ENCODE measurements at regions not wholly inside any gene's neighbourhood (a gene's known extent, or its start where the extent isn't known, plus 50 kb on each side); places are given as distances from the start of the nearest gene placed in this dataset.
"Not testable (repeated sequence)": the region's sequence is repeated elsewhere in the genome, so short reads cannot be mapped to it uniquely, and the experiment has no call there.

DNA sequence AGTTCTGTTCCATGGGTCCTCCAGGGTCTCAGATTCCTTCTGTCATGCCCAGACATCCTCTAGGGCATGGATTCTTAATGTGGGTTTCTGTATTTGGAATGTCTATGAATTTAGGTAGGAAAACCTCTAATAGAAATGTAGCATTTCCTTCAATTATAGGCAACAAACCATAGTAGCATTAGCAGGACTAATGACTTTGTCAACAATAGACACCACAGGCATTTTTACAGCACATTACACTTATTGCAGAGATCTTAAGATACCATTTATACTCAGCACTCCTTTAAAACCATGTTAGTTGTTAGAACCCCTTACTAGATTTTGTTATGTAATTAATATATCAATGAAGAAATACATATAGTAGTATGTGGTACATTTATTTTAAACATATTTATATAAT is 77.8 kb upstream of the TBC1D5 start:
- Histone ChIP-seq H3K9me3 (ENCODE audit: control insufficient read depth, low read length) (no peaks in the 10 kb centered on the region), H2BK120ac (ENCODE audit: low read depth, low read length) (no peak overlapping the region), H3K4me2 (ENCODE audit: low read length, poor library complexity, severe bottlenecking) (no peak overlapping the region), H3K4me3 (ENCODE audit: insufficient read depth in 1 of 2, low read depth in 1 of 2, low read length in 2 of 2) (no peak overlapping the region), H3K4me1 (ENCODE audit: control insufficient read depth, insufficient read depth, low read depth, low read length) (no peaks in the 10 kb centered on the region), H3K14ac (ENCODE audit: low read length in 2 of 2) (no peak overlapping the region), H2BK15ac (ENCODE audit: low read depth, poor library complexity, severe bottlenecking) (no peak overlapping the region), H3K36me3 (ENCODE audit: control insufficient read depth in 1 of 2, insufficient read depth in 2 of 2, low read depth in 1 of 2, low read length in 2 of 2) (no peaks in the 10 kb centered on the region), H3K27me3 (ENCODE audit: control insufficient read depth in 1 of 2, insufficient read depth in 1 of 2, low read length in 2 of 2) (no peaks in the 10 kb centered on the region), H3K9ac (ENCODE audit: low read length) (no peak overlapping the region), H3K4ac (ENCODE audit: low read depth in 1 of 2, low read length in 2 of 2) (no peak overlapping the region), H2BK12ac (ENCODE audit: low read length in 2 of 2) (no peak overlapping the region), H3K18ac (ENCODE audit: low read depth in 1 of 2, low read length in 2 of 2) (no peak overlapping the region), H3K79me1 (replicated peaks; ENCODE audit: low read length, poor library complexity, severe bottlenecking) (no peaks in the 10 kb centered on the region), H2BK5ac (ENCODE audit: low read depth, low read length, poor library complexity, severe bottlenecking) (no peak overlapping the region), H2AFZ (ENCODE audit: low read depth, low read length) (no peak overlapping the region), H4K91ac (ENCODE audit: low read length) (no peak overlapping the region), H3K23ac (ENCODE audit: low read length in 2 of 2) (no peak overlapping the region), H3K27ac (ENCODE audit: low read length, poor library complexity, severe bottlenecking) (no peak overlapping the region), H4K8ac (ENCODE audit: low read length) (no peak overlapping the region), H2AK5ac (ENCODE audit: low read length, severe bottlenecking) (no peak overlapping the region)
- DNase-seq: peak; percentile 26

DNA sequence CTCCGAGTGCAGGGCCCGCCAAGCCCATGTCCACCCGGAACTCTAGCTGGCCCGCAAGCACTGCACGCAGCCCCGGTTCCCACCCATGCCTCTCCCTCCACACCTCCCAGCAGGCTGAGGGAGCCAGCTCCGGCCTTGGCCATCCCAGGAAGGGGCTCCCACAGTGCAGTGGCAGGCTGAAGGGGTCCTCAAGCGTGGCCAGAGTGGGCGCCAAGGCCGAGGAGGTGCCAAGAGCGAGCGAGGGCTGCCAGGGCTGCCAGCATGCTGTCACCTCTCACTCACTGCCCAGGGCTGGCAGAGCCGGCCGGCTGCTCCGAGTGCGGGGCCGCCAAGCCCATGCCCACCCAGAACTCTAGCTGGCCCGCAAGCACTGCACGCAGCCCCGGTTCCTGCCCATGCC is 75.5 kb upstream of the TBC1D5 start:
- not testable (repeated sequence) for H3K79me1 ChIP-seq (replicated peaks; ENCODE audit: low read length, poor library complexity, severe bottlenecking); H3K9ac ChIP-seq (ENCODE audit: low read length); H2BK120ac ChIP-seq (ENCODE audit: low read depth, low read length); H3K14ac ChIP-seq (ENCODE audit: low read length in 2 of 2); H3K4me3 ChIP-seq (ENCODE audit: insufficient read depth in 1 of 2, low read depth in 1 of 2, low read length in 2 of 2); H3K4me1 ChIP-seq (ENCODE audit: control insufficient read depth, insufficient read depth, low read depth, low read length); H3K23ac ChIP-seq (ENCODE audit: low read length in 2 of 2); H3K4me2 ChIP-seq (ENCODE audit: low read length, poor library complexity, severe bottlenecking); H3K18ac ChIP-seq (ENCODE audit: low read depth in 1 of 2, low read length in 2 of 2); H2AFZ ChIP-seq (ENCODE audit: low read depth, low read length); H2AK5ac ChIP-seq (ENCODE audit: low read length, severe bottlenecking); H3K27me3 ChIP-seq (ENCODE audit: control insufficient read depth in 1 of 2, insufficient read depth in 1 of 2, low read length in 2 of 2); H3K9me3 ChIP-seq (ENCODE audit: control insufficient read depth, low read length); H2BK5ac ChIP-seq (ENCODE audit: low read depth, low read length, poor library complexity, severe bottlenecking); H4K91ac ChIP-seq (ENCODE audit: low read length); H4K8ac ChIP-seq (ENCODE audit: low read length); H3K4ac ChIP-seq (ENCODE audit: low read depth in 1 of 2, low read length in 2 of 2); H3K27ac ChIP-seq (ENCODE audit: low read length, poor library complexity, severe bottlenecking); H3K36me3 ChIP-seq (ENCODE audit: control insufficient read depth in 1 of 2, insufficient read depth in 2 of 2, low read depth in 1 of 2, low read length in 2 of 2); DNase-seq; H2BK15ac ChIP-seq (ENCODE audit: low read depth, poor library complexity, severe bottlenecking); H2BK12ac ChIP-seq (ENCODE audit: low read length in 2 of 2)
- 97% methylated on average over 12 of the region's 20 CpGs for WGBS

DNA sequence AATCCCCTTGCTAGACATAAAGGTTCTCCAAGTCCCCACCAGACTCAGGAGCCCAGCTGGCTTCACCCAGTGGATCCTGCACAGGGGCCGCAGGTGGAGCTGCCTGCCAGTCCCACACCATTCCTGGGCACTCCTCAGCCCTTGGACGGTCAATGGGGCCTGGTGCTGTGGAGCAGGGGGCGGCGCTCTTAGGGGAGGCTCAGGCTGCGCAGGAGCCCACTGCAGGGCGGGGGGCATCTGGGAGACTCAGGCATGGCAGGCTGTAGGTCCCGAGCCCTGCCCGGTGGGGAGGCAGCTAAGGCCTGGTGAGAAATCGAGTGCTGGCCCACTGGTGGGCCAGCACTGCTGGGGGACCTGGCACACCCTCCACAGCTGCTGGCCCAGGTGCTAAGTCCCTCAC is 75.1 kb upstream of the TBC1D5 start:
- Histone ChIP-seq H3K4me2 (ENCODE audit: low read length, poor library complexity, severe bottlenecking) (no peak overlapping the region), H3K27ac (ENCODE audit: low read length, poor library complexity, severe bottlenecking) (no peak overlapping the region), H3K36me3 (ENCODE audit: control insufficient read depth in 1 of 2, insufficient read depth in 2 of 2, low read depth in 1 of 2, low read length in 2 of 2) (no peaks in the 10 kb centered on the region), H3K4me3 (ENCODE audit: insufficient read depth in 1 of 2, low read depth in 1 of 2, low read length in 2 of 2) (no peak overlapping the region), H3K4me1 (ENCODE audit: control insufficient read depth, insufficient read depth, low read depth, low read length) (no peaks in the 10 kb centered on the region), H3K23ac (ENCODE audit: low read length in 2 of 2) (no peak overlapping the region), H3K14ac (ENCODE audit: low read length in 2 of 2) (no peak overlapping the region), H3K9me3 (ENCODE audit: control insufficient read depth, low read length) (no peaks in the 10 kb centered on the region), H2BK120ac (ENCODE audit: low read depth, low read length) (no peak overlapping the region), H2BK12ac (ENCODE audit: low read length in 2 of 2) (no peak overlapping the region), H4K91ac (ENCODE audit: low read length) (no peak overlapping the region), H3K9ac (ENCODE audit: low read length) (no peak overlapping the region), H3K27me3 (ENCODE audit: control insufficient read depth in 1 of 2, insufficient read depth in 1 of 2, low read length in 2 of 2) (no peaks in the 10 kb centered on the region), H2BK15ac (ENCODE audit: low read depth, poor library complexity, severe bottlenecking) (no peak overlapping the region), H2AFZ (ENCODE audit: low read depth, low read length) (no peak overlapping the region), H3K79me1 (replicated peaks; ENCODE audit: low read length, poor library complexity, severe bottlenecking) (no peaks in the 10 kb centered on the region), H3K4ac (ENCODE audit: low read depth in 1 of 2, low read length in 2 of 2) (no peak overlapping the region), H2AK5ac (ENCODE audit: low read length, severe bottlenecking) (no peak overlapping the region), H2BK5ac (ENCODE audit: low read depth, low read length, poor library complexity, severe bottlenecking) (no peak overlapping the region), H3K18ac (ENCODE audit: low read depth in 1 of 2, low read length in 2 of 2) (no peak overlapping the region), H4K8ac (ENCODE audit: low read length) (no peak overlapping the region)
- 97% methylated on average over 9 of the region's 9 CpGs for WGBS
- no peak for DNase-seq

- H3K27me3 ChIP-seq (ENCODE audit: control insufficient read depth in 1 of 2, insufficient read depth in 1 of 2, low read length in 2 of 2); H2AK5ac ChIP-seq (ENCODE audit: low read length, severe bottlenecking); H3K4ac ChIP-seq (ENCODE audit: low read depth in 1 of 2, low read length in 2 of 2); H3K4me2 ChIP-seq (ENCODE audit: low read length, poor library complexity, severe bottlenecking); DNase-seq; H2BK5ac ChIP-seq (ENCODE audit: low read depth, low read length, poor library complexity, severe bottlenecking); H3K9ac ChIP-seq (ENCODE audit: low read length); H3K18ac ChIP-seq (ENCODE audit: low read depth in 1 of 2, low read length in 2 of 2); H3K4me3 ChIP-seq (ENCODE audit: insufficient read depth in 1 of 2, low read depth in 1 of 2, low read length in 2 of 2); H3K9me3 ChIP-seq (ENCODE audit: control insufficient read depth, low read length); H3K4me1 ChIP-seq (ENCODE audit: control insufficient read depth, insufficient read depth, low read depth, low read length); H2BK15ac ChIP-seq (ENCODE audit: low read depth, poor library complexity, severe bottlenecking); H3K79me1 ChIP-seq (replicated peaks; ENCODE audit: low read length, poor library complexity, severe bottlenecking); H4K91ac ChIP-seq (ENCODE audit: low read length); H2BK120ac ChIP-seq (ENCODE audit: low read depth, low read length); H3K36me3 ChIP-seq (ENCODE audit: control insufficient read depth in 1 of 2, insufficient read depth in 2 of 2, low read depth in 1 of 2, low read length in 2 of 2); H3K27ac ChIP-seq (ENCODE audit: low read length, poor library complexity, severe bottlenecking); H3K14ac ChIP-seq (ENCODE audit: low read length in 2 of 2); H2AFZ ChIP-seq (ENCODE audit: low read depth, low read length); H3K23ac ChIP-seq (ENCODE audit: low read length in 2 of 2); H2BK12ac ChIP-seq (ENCODE audit: low read length in 2 of 2); H4K8ac ChIP-seq (ENCODE audit: low read length): not testable (repeated sequence)
- WGBS: 87% methylated on average over 3 of the region's 3 CpGs
Measured at GRCh38 chr3:17816839-17817238, 74.4 kb upstream of the TBC1D5 start.

Measured in mesenchymal stem cell (in vitro differentiated cells and primary cell).